HG03469 (cell line): ENCODE measurements at regions not wholly inside any gene's neighbourhood (a gene's known extent, or its start where the extent isn't known, plus 50 kb on each side); places are given as distances from the start of the nearest gene placed in this dataset.
A peak's percentile ranks its signal among the peaks of the same experiment; 100 is the strongest.
"Not testable (repeated sequence)": the region's sequence is repeated elsewhere in the genome, so short reads cannot be mapped to it uniquely, and the experiment has no call there.

ENCODE experiments used
- ATAC-seq: cut with Tn5 transposase; IDR thresholded peaks from one replicate; pipeline ENCODE4 v1.9.1; 2021; ENCODE audit warnings: mild to moderate bottlenecking, moderate library complexity, moderate number of reproducible peaks; ENCODE audit not compliant: unreplicated experiment

- no peak for ATAC-seq
Measured at GRCh38 chr6:25112322-25112773, 166.8 kb upstream of the CARMIL1 start.

GRCh38 chr6:25113436-25113835, 165.7 kb upstream of the CARMIL1 start:
- no peak for ATAC-seq

- no peak for ATAC-seq
Measured at GRCh38 chr6:25118038-25118437, 161.1 kb upstream of the CARMIL1 start.

- no peak for ATAC-seq
Measured at GRCh38 chr6:25121186-25121585, 158.0 kb upstream of the CARMIL1 start.

- no peak for ATAC-seq
Measured at GRCh38 chr6:25122001-25122400, 157.2 kb upstream of the CARMIL1 start.

- no peak for ATAC-seq
Measured at GRCh38 chr6:25122622-25123237, 156.4 kb upstream of the CARMIL1 start.

- no peak for ATAC-seq
Measured at GRCh38 chr6:25124216-25124715, 154.9 kb upstream of the CARMIL1 start.

- no peak for ATAC-seq
Measured at GRCh38 chr6:25125736-25126135, 153.4 kb upstream of the CARMIL1 start.

GRCh38 chr6:25127076-25127837, 151.9 kb upstream of the CARMIL1 start:
- ATAC-seq = no peak

- ATAC-seq = no peak
Measured at GRCh38 chr6:25130518-25130917, 148.7 kb upstream of the CARMIL1 start.

GRCh38 chr6:25132934-25133333, 146.2 kb upstream of the CARMIL1 start:
- no peak for ATAC-seq

- ATAC-seq = no peak
Measured at GRCh38 chr6:25133568-25133967, 145.6 kb upstream of the CARMIL1 start.

GRCh38 chr6:25136854-25137253, 142.3 kb upstream of the CARMIL1 start:
- no peak for ATAC-seq

- ATAC-seq = no peak
Measured at GRCh38 chr6:25137480-25137879, 141.7 kb upstream of the CARMIL1 start.

- ATAC-seq = no peak
Measured at GRCh38 chr6:25137916-25138232, 141.3 kb upstream of the CARMIL1 start.

GRCh38 chr6:25138233-25138933, 140.8 kb upstream of the CARMIL1 start:
- ATAC-seq = peak; percentile 90

GRCh38 chr6:25138934-25139415, 140.2 kb upstream of the CARMIL1 start:
- no peak for ATAC-seq

- not testable (repeated sequence) for ATAC-seq
Measured at GRCh38 chr6:25139608-25140007, 139.6 kb upstream of the CARMIL1 start.

- no peak for ATAC-seq
Measured at GRCh38 chr6:25142506-25142905, 136.7 kb upstream of the CARMIL1 start.

GRCh38 chr6:25144919-25145318, 134.3 kb upstream of the CARMIL1 start:
- no peak for ATAC-seq

GRCh38 chr6:25147223-25147622, 132.0 kb upstream of the CARMIL1 start:
- ATAC-seq = peak; percentile 98

GRCh38 chr6:25150031-25150430, 129.1 kb upstream of the CARMIL1 start:
- ATAC-seq = no peak
